Stimulated activated CD4-positive, alpha-beta T cell treated with anti-CD3 and anti-CD28 coated beads, Interleukin-4, amount 100 ng/mL, for 1 hour (primary cell): ENCODE measurements at regions not wholly inside any gene's neighbourhood (a gene's known extent, or its start where the extent isn't known, plus 50 kb on each side); places are given as distances from the start of the nearest gene placed in this dataset.
A peak's percentile ranks its signal among the peaks of the same experiment; 100 is the strongest.

ENCODE experiments used
- DNase-seq: peaks from one replicate; pipeline ENCODE4 v3.0.0-alpha.2; 2020

DNA sequence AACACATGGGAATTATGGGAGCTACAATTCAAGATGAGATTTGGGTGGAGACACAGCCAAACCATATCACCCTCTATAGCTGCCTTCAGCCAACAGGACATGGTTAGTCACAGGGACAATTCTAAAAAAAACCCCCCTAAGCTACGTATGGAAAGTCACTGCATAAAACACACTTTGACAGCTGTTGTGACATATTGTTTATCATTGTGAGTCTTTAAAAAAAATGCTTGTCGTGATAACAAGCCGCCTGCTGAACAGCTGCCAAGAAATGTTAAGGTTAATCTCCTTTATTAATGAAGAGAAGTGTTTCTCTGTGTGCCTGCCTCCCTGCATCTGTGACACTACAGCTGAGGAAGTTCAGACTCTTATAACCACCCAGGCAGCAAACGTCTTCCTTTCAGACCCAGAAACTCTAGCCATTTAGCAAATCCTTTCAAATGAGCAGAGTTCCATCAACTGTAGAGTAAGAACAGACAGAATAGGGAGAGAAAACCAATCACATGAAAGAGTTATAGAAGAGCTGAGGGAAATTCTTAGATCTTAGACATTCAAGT lies 1459.6 kb upstream of the TMEM132C start:
- no peak for DNase-seq

DNA sequence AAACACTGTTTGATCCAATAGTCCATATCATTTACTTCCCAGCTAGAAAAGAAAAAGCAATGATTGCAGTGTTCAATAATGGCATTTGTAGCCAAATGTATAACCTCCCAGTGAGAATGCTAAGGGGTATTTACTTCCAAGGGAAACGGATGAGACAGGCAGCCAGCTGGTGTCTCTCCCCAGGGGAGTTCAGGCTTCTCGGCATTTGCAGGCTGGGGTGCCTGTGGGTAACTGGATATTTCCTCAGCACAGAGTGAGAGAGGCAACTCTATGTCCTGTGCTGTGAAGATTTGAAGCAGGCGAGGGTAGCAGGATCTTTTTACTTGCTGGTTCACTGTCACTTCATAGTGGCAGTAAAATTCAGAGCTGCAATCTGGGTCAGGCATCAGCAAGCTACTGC lies 1455.6 kb upstream of the TMEM132C start:
- no peak for DNase-seq

DNA sequence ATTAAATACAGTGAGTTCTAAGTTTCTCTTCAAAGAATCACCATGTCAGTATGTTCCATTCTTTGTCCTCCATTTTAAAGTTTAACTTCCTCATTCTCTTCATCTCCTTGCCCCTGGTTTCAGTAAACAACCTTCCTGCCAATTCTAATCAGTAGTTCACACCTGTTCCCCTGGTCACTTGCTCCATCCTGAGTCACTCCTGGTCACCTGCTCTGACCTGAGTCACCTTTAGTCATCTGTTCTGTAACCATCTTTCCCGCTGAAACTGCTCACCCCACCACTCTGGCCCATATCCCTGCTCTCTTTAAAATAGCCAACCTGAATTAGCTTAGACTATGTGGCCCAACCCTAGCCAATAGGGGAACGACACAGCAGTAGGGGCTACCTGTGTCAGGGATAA lies 1447.4 kb upstream of the TMEM132C start:
- no peak for DNase-seq

DNA sequence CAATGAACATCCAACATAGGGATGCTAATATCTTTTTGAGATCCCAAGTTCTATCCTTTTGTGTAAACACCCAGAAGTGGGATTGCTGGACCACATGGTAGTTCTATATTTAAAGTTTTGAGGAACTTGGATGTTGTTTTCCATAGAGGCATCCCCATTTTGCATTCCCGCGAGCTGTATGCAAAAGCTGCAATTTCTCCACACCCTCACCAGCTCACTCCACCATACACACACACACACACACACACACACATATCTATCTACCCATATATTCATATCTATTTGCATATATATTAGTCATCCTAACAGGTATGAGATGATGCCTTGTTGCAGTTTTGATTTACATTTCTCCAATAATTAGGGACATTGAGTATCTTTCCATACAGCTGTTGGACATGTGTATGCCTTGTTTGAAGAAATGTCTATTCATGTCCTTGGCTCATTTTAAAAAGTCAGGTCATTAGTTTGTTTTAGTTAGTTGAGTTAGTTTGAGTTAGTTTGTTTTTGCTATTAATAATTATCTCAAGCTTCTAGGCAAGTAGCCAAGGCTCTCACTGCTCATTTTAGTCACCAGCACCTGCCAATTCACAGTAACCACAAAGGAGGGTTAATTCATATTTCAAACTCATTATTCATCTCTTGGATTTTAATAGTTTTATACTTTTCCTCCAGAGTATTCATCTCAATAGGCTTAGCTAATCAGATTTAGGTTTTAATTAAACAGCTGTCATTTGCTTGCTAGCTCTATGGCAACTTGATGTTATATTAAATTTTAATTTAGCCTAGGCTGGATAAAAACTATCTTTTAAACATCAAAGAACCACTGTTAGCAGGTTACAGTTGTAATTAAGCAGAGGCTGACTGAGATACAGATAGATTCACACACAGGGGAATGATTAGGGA lies 1435.9 kb upstream of the TMEM132C start:
- no peak for DNase-seq

DNA sequence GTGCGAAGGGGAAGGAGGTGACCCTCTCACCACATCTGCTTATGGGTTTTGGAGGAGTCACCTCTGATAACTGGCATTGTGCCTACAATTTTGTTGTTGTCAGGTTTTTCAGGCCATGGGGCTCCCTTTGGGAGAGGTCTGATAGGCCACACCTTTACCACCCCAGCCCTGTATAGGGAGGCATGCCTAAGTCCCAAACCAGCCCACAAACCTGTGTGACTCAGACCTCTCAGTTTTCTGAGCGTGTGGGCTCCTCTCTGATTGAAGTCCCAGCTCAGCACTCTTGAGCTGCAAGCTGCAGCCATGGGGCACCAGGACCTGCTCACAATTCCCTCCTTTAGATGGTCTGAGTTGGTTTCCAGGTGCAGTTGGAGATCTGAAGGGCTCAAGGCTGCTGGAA lies 1429.3 kb upstream of the TMEM132C start:
- no peak for DNase-seq

DNA sequence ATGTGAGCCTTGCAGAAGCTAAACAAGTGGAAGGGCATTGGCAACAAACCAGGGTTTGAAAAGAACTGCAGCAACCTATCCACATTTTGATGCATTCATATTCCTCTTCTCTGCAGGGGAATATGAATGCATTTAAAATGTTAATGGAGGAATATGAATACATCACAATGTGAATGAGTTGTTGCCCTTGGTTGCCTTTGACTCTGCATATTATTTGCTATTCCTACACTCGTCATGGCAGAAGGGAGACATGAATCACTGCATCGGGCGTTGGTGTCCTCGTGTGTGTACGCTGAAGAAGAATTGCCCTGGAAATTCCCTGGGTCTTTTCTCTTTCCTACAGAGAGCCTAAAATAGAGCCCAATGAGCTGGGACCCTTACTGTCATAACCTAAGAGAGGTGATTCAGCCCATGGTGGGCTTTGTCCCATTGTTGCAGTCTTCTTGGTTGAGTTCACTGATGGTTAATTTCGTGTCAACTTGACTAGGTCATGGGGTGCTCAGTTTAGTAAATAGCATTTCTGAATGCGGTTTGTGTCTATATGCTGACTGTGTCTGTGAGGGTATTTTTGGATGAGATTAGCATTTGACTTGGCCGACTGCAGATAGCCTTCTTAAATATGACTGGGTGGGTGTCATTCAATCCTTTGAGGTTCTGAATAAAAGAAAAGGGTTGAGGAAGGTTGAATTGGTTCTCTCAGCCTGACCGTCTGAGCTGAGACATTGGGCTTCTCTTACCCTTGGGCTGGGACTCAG lies 1422.9 kb upstream of the TMEM132C start:
- no peak for DNase-seq

DNA sequence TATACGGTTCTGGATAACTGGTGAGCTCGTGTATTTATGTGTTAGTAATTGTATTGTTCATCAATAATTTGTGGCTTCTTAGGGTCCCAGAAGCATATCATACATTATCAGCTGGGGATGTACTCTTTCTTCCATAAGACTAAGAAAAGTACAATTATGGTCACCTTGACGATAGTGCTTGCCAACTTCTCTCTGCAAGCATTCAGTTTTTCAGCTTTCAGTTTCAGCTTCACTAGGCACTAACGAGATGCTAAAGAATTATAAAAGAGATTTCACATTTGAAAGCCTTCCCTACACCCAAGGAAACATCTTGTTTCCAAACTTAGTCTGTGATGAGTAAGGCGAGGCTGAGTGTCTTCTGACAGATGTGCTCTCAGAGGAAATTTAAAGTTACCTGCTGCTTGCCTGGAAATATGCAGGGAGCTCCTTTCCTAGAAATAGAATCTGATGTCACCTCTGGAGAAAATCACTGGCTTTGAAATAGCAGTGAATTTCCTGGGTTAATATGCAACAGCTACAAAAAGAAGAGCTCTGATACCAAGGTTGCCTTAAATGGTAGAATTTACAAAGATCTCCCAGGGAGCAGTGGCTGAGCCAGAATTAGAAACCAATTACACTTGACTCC lies 1419.9 kb upstream of the TMEM132C start:
- no peak for DNase-seq

DNA sequence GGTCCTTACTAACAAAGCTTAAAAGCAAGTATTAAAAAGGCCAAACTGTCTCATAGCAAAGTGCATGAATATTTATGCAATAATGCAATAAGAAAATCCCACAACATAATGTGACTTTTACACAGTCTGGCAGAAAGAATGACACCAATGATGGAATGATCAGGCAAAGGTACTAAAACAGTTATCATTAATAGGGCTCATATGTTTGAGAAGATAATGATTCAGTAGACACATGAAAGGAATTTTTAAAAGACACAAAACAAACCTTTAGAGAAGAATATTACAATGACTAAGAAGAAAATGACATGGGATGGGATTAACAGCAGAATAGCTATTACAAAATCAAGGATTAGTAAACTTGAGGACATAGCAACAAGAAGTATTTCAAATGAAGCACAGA lies 1411.2 kb upstream of the TMEM132C start:
- no peak for DNase-seq

DNA sequence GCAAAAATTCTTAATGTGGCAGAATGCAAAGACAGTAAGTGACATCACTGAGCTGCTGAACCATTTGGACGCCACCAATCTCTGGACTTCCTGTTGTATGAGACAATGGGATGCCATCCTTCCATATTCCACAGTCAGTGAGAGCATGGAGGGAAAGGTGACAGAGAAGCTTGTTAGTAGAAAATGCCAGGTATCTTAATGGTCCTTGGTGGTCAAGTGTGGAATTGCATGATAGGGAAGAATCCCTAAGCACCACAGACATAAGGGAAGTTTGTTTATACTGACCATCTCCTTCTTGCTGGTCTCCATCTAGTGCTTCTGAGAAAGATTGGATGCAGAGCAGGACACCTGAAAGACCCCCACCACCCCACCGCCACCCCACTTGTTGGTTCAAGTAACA lies 1410.0 kb upstream of the TMEM132C start:
- DNase-seq: no peak

DNA sequence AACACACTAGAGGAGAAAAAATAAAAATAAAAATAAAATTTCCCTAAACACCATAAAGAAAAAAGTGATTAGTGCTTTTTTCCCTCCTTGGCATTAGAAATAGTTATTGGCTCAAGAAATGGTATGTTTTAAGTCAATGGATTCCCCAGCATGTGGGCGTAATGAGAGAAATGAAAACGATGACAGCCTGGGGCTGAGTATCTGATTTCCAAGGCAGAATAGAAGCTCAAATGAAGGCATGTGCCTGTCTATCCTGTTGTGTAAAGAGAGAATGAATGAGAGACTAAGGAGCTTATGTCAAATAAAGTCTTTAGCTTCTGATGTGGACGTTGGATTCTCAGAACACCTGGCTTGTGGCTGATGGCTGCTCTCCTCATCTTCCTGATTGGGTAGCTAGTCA lies 1408.4 kb upstream of the TMEM132C start:
- DNase-seq: no peak

DNA sequence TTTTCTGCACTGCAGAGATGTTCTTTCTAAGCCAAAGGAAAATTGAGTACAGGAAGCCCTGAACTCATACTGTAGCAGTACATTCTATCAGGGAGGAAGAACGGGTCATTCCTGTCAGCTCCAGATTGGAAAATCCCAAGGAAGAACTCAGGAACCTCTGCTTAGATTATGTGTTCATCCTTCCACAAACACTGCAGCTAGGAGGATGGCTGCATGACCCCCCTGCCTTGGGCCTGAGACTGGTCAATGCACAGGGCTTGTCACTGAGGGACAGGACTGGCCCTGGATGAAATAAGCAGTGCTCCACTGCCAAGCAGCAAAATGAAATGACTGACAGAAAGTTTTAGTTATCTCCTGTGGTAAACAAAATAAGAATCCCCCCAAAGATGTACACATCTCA lies 1406.8 kb upstream of the TMEM132C start:
- DNase-seq: no peak

DNA sequence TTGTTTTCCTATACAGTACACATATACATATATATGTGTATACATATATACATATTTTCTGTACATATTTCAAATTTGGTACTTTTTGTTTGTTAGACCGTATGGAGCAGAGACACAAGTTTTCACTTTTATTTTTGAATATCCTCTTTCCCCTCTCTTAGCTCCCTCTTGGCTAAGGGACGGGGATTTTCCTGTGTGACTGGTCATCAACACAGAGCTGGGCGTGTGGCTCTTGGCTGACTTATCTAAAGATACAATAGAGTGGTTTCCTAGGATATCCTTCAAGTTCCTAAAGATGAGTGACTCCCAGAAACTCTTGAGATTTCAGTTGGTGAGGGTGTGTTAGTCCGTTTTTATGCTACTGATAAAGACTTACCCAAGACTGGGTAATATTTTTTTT lies 1404.5 kb upstream of the TMEM132C start:
- no peak for DNase-seq

DNA sequence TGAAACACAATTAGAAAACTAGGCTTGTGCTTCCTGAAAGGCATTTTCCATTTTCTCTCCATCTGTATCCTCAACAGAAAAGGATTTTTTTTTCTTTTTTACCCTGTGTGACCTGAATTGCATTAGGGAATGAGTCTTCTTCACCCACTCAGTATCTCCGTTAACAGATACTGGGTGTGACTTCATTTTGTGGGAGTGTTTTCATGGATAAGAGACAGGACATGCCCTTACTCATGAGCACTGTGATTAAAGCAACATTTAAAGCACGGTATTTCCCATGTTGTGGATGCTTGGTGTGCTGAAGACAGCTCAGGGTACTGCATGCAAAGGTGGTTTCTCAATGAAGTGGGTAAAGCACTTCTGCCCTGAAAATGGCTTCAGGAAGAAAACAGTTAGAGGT lies 1397.3 kb upstream of the TMEM132C start:
- no peak for DNase-seq

DNA sequence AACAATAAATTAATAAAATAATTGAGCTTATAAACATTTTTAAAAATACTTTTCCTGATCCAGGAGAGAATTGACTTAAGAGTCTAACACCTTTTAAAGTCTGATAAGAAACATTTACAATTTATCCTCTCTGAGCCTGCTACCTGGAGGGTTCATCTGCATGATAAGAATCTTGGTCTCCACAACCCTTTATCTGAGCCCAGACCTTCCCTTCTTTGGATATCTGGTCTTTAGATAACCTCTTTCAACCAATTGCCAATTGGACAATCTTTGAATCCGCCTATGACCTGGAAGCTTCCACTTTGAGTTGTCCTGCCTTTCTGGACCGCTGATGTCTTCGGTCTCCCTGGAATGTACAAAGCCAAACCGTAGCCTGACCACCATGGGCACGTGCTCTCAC lies 1393.3 kb upstream of the TMEM132C start:
- DNase-seq: no peak

DNA sequence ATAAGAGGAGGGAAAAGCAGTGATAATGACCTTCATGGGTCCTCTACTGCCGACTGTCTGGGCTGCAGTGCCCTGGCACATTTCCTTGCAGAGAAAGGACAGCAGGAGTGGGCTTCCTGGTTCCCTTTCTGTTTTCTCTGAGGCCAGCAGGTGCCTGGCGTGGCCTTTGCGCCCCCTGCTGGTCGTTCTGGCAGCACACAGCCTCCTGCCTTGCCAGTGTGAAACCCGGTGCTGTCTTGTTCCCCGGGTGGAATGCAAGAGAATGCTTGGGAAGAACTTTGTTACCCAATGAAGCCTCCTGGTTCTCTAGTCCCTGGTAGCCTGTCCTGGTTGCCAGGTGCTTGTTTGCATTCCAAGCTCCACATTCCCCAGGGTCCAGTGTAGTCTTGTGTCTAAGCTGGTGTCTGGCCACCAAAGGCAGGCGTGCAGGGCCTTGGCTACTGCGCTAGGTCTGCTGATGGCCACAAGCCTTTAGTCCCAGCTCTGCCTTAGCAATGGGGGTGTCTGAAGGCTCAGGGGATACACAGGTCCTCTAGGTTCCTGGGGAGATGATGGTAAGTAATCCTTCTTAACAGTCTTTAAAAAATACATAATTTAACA lies 1392.4 kb upstream of the TMEM132C start:
- peak; percentile 65 for DNase-seq

DNA sequence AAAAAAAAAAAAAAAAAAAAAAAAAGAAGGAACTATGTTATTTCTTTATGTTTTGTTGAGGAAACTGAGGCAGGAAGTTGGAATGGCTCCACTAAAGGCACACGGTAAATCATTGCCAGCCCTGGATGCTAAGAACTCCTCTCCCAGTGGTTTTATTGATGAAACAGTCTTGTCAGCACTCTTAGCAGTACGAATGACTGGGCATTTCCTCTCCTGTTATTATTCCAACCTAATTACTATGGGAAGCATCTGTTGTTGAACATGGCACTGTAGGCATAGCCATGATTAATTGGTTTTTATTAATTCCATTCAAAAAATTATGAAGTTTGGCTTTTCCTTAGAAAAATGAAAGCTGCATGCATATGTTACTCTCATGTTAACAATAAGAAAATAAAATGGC lies 1387.1 kb upstream of the TMEM132C start:
- DNase-seq: no peak

DNA sequence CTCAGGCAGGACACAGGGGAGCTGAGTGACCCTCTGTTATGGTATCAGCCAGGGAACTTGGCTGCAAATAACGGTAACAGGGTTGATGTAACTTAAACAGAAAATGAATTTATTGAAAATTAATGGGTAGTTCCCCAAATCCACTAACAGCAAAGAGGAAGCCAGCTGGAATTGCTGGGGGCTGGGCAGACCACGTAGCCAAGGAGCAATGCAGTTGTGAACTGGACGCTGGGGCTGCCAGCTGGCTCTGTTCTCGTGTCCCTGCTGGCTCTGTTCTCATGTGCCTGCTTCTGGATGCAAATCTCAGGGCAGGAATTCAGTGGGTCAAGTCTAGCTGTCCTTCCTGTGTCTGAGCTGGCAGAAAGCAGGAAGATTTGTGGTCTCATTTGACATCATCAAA lies 1383.3 kb upstream of the TMEM132C start:
- no peak for DNase-seq

DNA sequence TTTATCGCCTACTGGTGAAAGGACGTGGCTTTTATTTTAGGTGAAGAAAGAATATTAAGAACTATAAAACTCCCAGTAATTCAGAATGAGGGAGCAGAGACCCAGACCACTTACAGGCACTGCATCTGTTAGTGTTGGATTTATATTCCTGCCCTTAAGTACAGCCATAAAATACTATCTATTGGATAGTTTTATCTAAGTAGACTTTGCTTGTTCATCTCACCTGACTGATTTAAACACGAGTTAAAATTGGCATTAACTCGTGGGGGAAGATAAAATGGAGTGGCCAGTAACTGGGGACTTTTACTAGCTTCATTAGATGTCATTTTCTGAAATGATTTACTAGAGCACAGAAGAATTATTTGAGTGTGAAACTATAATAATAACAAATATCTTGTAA lies 1377.5 kb upstream of the TMEM132C start:
- no peak for DNase-seq

DNA sequence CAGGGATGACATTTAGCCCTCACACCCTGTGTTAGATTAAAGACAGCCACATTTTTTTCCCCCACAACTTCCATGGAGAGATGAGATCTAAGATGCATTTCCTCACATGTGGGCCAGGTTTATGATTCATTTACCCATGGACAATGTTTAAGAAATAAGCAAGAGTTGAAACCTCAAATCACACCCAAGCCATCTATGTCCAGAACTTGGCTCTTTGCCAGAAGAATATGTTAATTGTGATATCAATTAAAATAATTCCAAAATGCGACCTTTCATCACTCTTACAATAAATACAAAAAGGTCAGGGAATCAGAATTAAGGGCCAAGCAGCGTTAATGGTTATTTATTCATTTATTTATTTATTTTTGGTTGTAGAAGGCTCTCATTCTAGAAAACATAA lies 1376.9 kb upstream of the TMEM132C start:
- DNase-seq: no peak

DNA sequence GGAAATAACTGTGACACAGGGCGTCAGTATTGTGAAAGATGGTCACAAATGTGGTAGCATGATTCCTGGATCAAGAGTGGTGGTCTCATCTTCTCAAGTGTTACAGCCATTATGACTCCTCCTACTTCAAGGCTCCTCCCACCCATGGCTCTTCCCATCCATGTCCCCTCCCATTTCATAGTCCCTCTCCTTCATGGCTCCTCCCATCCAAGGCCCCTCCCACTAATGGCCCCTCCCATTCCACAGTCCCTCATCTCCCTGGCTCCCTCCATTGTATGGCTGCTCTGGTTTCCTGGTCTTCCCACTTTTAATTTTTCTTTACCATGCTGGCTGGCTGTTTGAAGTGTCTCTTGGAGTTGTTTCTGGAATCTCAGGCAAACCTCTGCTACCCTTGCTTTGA lies 1375.2 kb upstream of the TMEM132C start:
- no peak for DNase-seq

DNA sequence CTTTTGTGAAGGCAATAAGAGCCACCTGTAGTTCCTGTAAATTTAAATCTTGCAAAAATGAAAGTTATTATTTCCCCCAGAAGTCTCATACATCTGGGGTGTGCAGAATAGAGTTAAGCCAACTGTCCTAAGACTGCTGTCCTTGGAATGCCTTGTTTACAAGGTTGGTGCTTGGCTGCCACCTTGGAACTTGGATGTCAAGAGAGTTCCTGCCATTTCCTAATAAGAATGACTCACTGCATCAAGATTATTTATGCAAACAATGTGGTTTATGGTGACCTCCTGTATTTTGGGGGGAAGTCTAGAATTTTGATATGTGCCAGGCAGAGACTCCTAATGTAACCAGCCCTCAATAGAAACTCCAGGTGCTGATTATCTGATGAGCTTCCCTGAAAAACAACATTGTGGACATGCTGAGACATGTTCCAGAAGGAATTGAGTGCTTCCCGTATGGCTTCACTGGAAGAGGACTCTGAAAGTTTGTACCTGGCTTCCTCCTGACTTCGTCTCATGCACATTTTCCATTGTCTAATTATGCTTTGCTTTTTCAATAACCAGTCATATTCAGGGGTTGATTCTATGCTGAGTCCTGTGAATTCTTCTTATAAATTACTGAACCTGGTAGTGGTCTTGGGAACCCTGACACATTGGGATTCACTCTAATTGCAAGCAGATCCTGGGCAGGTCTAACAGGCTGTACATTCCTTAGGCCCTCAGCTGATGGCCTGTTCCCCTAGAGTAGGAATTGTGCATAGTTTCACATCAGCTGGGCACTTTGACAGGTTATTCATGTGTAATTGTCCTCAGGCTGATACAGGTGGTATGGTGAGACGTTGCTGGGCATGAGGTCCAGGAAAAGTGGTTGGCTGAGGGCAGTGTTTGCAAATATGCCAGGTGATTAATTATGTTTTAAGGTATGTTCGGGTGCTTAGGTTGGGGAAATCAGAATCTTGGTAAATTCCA lies 1370.7 kb upstream of the TMEM132C start:
- no peak for DNase-seq

DNA sequence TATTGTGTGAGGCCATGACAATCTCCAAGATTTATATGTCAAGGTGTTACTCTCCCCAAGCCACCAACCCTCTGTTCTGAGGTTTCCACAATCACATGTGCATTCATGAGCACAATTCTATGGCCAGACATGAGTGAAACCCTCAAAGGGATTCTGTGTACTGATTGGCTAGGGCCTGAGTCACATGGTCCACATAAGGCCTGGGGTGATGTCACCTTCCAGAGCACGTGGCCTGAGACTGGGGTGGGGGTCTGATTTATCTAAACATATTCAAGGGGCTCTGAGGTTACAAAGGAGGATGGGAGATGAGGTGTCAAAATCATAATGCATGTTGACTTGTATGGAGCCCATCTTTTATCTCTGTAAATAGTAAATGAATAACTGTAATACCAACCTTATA lies 1369.9 kb upstream of the TMEM132C start:
- DNase-seq: no peak
